GM23248 (cell line): ENCODE measurements at regions not wholly inside any gene's neighbourhood (a gene's known extent, or its start where the extent isn't known, plus 50 kb on each side); places are given as distances from the start of the nearest gene placed in this dataset.
A peak's percentile ranks its signal among the peaks of the same experiment; 100 is the strongest.

ENCODE experiments used
- DNase-seq: peaks from one replicate; pipeline ENCODE4 v3.0.0-alpha.2; 2015
- H2AFZ ChIP-seq: fragments of 200-600 bp; sonication (generic); 2 replicates; pipeline ENCODE4 v1.6.1; 2016; ENCODE audit warnings: antibody characterized with exemption
- H3F3A ChIP-seq: fragments of 200-600 bp; sonication (generic); 2 replicates; pipeline ENCODE4 v1.6.1; 2016; ENCODE audit warnings: mild to moderate bottlenecking, antibody characterized with exemption, mixed run types; ENCODE audit not compliant: insufficient read depth
- H3K27ac ChIP-seq: fragments of 200-600 bp; sonication (generic); 2 replicates; pipeline ENCODE4 v1.5.1; 2016; ENCODE audit warnings: mild to moderate bottlenecking
- H3K27me3 ChIP-seq: fragments of 200-600 bp; sonication (generic); replicated peaks from 2 replicates; pipeline ENCODE4 v1.6.1; 2016; ENCODE audit warnings: mild to moderate bottlenecking; ENCODE audit not compliant: insufficient read depth
- H3K36me3 ChIP-seq: fragments of 200-600 bp; sonication (generic); 2 replicates; pipeline ENCODE4 v1.6.1; 2016; ENCODE audit warnings: low read depth, mild to moderate bottlenecking
- H3K4me1 ChIP-seq: fragments of 200-600 bp; sonication (generic); 2 replicates; pipeline ENCODE4 v1.6.1; 2016; ENCODE audit warnings: mild to moderate bottlenecking; ENCODE audit not compliant: insufficient read depth
- H3K4me2 ChIP-seq: fragments of 200-600 bp; sonication (generic); one replicate; pipeline ENCODE4 v1.6.1; 2016; ENCODE audit warnings: mild to moderate bottlenecking; ENCODE audit not compliant: unreplicated experiment
- H3K4me3 ChIP-seq: fragments of 200-600 bp; sonication (generic); 2 replicates; pipeline ENCODE4 v1.5.1; 2016; ENCODE audit warnings: mild to moderate bottlenecking
- H3K79me2 ChIP-seq: fragments of 200-600 bp; sonication (generic); 2 replicates; pipeline ENCODE4 v1.6.1; 2016; ENCODE audit warnings: mild to moderate bottlenecking; ENCODE audit not compliant: insufficient read depth
- H3K9ac ChIP-seq: fragments of 200-600 bp; sonication (generic); 2 replicates; pipeline ENCODE4 v1.6.1; 2016; ENCODE audit warnings: mild to moderate bottlenecking
- H3K9me2 ChIP-seq: fragments of 200-600 bp; sonication (generic); 2 replicates; pipeline ENCODE4 v1.6.1; 2016; ENCODE audit warnings: mixed run types, mild to moderate bottlenecking, moderate library complexity; ENCODE audit not compliant: insufficient read depth
- H3K9me3 ChIP-seq: fragments of 200-600 bp; sonication (generic); one replicate; pipeline ENCODE4 v1.6.1; 2017; ENCODE audit warnings: low read depth
- H4K20me1 ChIP-seq: fragments of 200-600 bp; sonication (generic); 2 replicates; pipeline ENCODE4 v1.6.0; 2016; ENCODE audit not compliant: insufficient read depth
- EZH2 ChIP-seq: fragments of 200-600 bp; sonication (generic); IDR thresholded peaks from 2 replicates; pipeline ENCODE4 v1.6.1; 2018; ENCODE audit warnings: antibody characterized with exemption, mild to moderate bottlenecking; ENCODE audit not compliant: insufficient read depth, poor library complexity, severe bottlenecking
- EZH2phosphoT487 ChIP-seq: fragments of 200-600 bp; sonication (generic); IDR thresholded peaks from 2 replicates; pipeline ENCODE4 v1.6.1; 2018; ENCODE audit warnings: antibody characterized with exemption, moderate library complexity, mild to moderate bottlenecking, low read depth; ENCODE audit not compliant: insufficient read depth
- WGBS, 2 experiments: methylation state at CpG; one replicate each; pipeline ENCODE4 v1.1.6; 2015 to 2017; ENCODE audit warnings: low lambda C conversion rate in 2 of 2, low coverage in 1 of 2; ENCODE audit errors: missing lambda C conversion rate in 2 of 2; 5-methylcytosine and 5-hydroxymethylcytosine counted together
- in situ Hi-C: fragments of 300-500 bp; cut with MboI; formaldehyde crosslinking; loops from 2 replicates; pipeline ENCODE4 v1.15.0; 2020

- no peaks in the 10 kb centered on the region for H3K9me2 ChIP-seq
- no peaks in the 10 kb centered on the region for H3K79me2 ChIP-seq
- H3K4me1 ChIP-seq = peaks cover 14% of the 10 kb centered on the region
- WGBS, 2 experiments = 83 to 86% methylated on average over 7 of the region's 7 CpGs
- peaks cover 3% of the 10 kb centered on the region; the same call in 1 of the 2 replicates for H3F3A ChIP-seq
- no peak for TF ChIP-seq EZH2phosphoT487
- TF ChIP-seq EZH2 = no peak
- H3K9me3 ChIP-seq = no peaks in the 10 kb centered on the region
- in situ Hi-C loops = no loop called here
- no peak overlapping the region for H3K9ac ChIP-seq
- H3K4me3 ChIP-seq = no peak overlapping the region
- no peak overlapping the region for H3K27ac ChIP-seq
- H2AFZ ChIP-seq = no peak overlapping the region
- H3K36me3 ChIP-seq = no peaks in the 10 kb centered on the region
- H4K20me1 ChIP-seq = no peaks in the 10 kb centered on the region
- peak; percentile 31 for DNase-seq
- H3K27me3 ChIP-seq = no peaks in the 10 kb centered on the region
- no peak overlapping the region for H3K4me2 ChIP-seq
These were observed 148.3 kb downstream of the ESM1 start for GRCh38 chr5:54837093-54837492.

GRCh38 chr5:54835647-54836046 lies 149.7 kb downstream of the ESM1 start:
- no peak overlapping the region for H3K4me3 ChIP-seq
- no peaks in the 10 kb centered on the region for H3K9me2 ChIP-seq
- H3K79me2 ChIP-seq = no peaks in the 10 kb centered on the region
- no peak overlapping the region for H2AFZ ChIP-seq
- H3F3A ChIP-seq = peaks cover 9% of the 10 kb centered on the region; the same call in 1 of the 2 replicates
- no peaks in the 10 kb centered on the region for H3K27me3 ChIP-seq
- peaks cover 14% of the 10 kb centered on the region for H3K4me1 ChIP-seq
- H3K36me3 ChIP-seq = no peaks in the 10 kb centered on the region
- no peaks in the 10 kb centered on the region for H4K20me1 ChIP-seq
- TF ChIP-seq EZH2phosphoT487 (no peak), EZH2 (no peak)
- WGBS, 2 experiments = 46 to 54% methylated on average over 2 of the region's 2 CpGs
- in situ Hi-C loops = no loop called here
- H3K9me3 ChIP-seq = no peaks in the 10 kb centered on the region
- no peak overlapping the region for H3K27ac ChIP-seq
- DNase-seq = peak; percentile 40
- H3K9ac ChIP-seq = no peak overlapping the region
- H3K4me2 ChIP-seq = no peak overlapping the region

- no peaks in the 10 kb centered on the region for H3K79me2 ChIP-seq
- H3F3A ChIP-seq = peaks cover 9% of the 10 kb centered on the region; the same call in 1 of the 2 replicates
- no peaks in the 10 kb centered on the region for H3K9me3 ChIP-seq
- no peak overlapping the region for H3K27ac ChIP-seq
- H3K4me2 ChIP-seq = no peak overlapping the region
- H3K36me3 ChIP-seq = no peaks in the 10 kb centered on the region
- H3K9me2 ChIP-seq = no peaks in the 10 kb centered on the region
- no peak for DNase-seq
- no peak overlapping the region for H3K9ac ChIP-seq
- no peaks in the 10 kb centered on the region for H3K27me3 ChIP-seq
- no peak for TF ChIP-seq EZH2phosphoT487
- TF ChIP-seq EZH2 = no peak
- H2AFZ ChIP-seq = no peak overlapping the region
- no peak overlapping the region for H3K4me3 ChIP-seq
- WGBS, 2 experiments = 78 to 86% methylated on average over 8 to 9 of the region's 9 CpGs
- H4K20me1 ChIP-seq = no peaks in the 10 kb centered on the region
- in situ Hi-C loops = no loop called here
- H3K4me1 ChIP-seq = peaks cover 14% of the 10 kb centered on the region
These were observed 151.1 kb downstream of the ESM1 start for GRCh38 chr5:54834121-54834842.

GRCh38 chr5:54833590-54833989 lies 151.8 kb downstream of the ESM1 start:
- in situ Hi-C loops = no loop called here
- DNase-seq = no peak
- H3K27ac ChIP-seq = no peak overlapping the region
- H3K9ac ChIP-seq = no peak overlapping the region
- H3F3A ChIP-seq = peaks cover 9% of the 10 kb centered on the region; the same call in 1 of the 2 replicates
- H3K36me3 ChIP-seq = no peaks in the 10 kb centered on the region
- H3K79me2 ChIP-seq = no peaks in the 10 kb centered on the region
- no peak overlapping the region for H2AFZ ChIP-seq
- H3K4me3 ChIP-seq = no peak overlapping the region
- no peaks in the 10 kb centered on the region for H4K20me1 ChIP-seq
- peaks cover 14% of the 10 kb centered on the region for H3K4me1 ChIP-seq
- 99 to 100% methylated on average over 3 of the region's 3 CpGs for WGBS, 2 experiments
- no peak for TF ChIP-seq EZH2
- TF ChIP-seq EZH2phosphoT487 = no peak
- no peaks in the 10 kb centered on the region for H3K9me3 ChIP-seq
- no peaks in the 10 kb centered on the region for H3K27me3 ChIP-seq
- no peak overlapping the region for H3K4me2 ChIP-seq
- H3K9me2 ChIP-seq = no peaks in the 10 kb centered on the region
